Naive thymus-derived CD4-positive, alpha-beta T cell (primary cell): ENCODE measurements at regions not wholly inside any gene's neighbourhood (a gene's known extent, or its start where the extent isn't known, plus 50 kb on each side); places are given as distances from the start of the nearest gene placed in this dataset.
A peak's percentile ranks its signal among the peaks of the same experiment; 100 is the strongest.

Source experiments
- ATAC-seq: fragments of 150-1000 bp; cut with Tn5 transposase; 2 replicates; pipeline ENCODE4 v1.10.0; 2021; ENCODE audit warnings: mild to moderate bottlenecking, moderate library complexity
- CTCF ChIA-PET: fragments of 350-600 bp; sonication (Branson Sonifier 250); formaldehyde crosslinking; loops from one replicate; lab custom pipeline; 2021; ENCODE audit warnings: antibody characterized with exemption; lab: Charles Lee
- POLR2A ChIA-PET: fragments of 350-600 bp; sonication (Branson Sonifier 250); formaldehyde crosslinking; loops from one replicate; lab custom pipeline; 2021; ENCODE audit warnings: antibody characterized with exemption, inconsistent platforms; lab: Charles Lee
- DNase-seq, 9 donors: peaks; one replicate each; pipeline versions ENCODE4 v3.0.0 to v3.0.0-alpha.2; 2020 to 2022; ENCODE audit warnings: mixed read lengths in 1 of 9
- H3K27ac ChIP-seq: one replicate; pipeline ENCODE4 v1.7.0; 2013; ENCODE audit warnings: mild to moderate bottlenecking, low read depth, low read length, moderate library complexity
- H3K27me3 ChIP-seq, 2 donors: one replicate each; pipeline ENCODE4 v1.7.0; 2013; ENCODE audit warnings: low read length in 2 of 2, mild to moderate bottlenecking in 2 of 2, moderate library complexity in 2 of 2; ENCODE audit not compliant: control insufficient read depth in 2 of 2, insufficient read depth in 2 of 2
- H3K36me3 ChIP-seq, 3 experiments: 1 replicate in 2 of 3; 2 replicates in 1 of 3; pipeline ENCODE4 v1.7.0; 2013; ENCODE audit warnings: low read length in 3 of 3, mild to moderate bottlenecking in 3 of 3, moderate library complexity in 1 of 3; ENCODE audit not compliant: insufficient read depth in 3 of 3, control insufficient read depth in 2 of 3
- H3K4me1 ChIP-seq, 2 donors: one replicate each; pipeline ENCODE4 v1.7.0; 2013; ENCODE audit warnings: low read length in 2 of 2, mild to moderate bottlenecking in 2 of 2, moderate library complexity in 1 of 2; ENCODE audit not compliant: control insufficient read depth in 2 of 2, insufficient read depth in 2 of 2
- H3K4me3 ChIP-seq: 2 replicates; pipeline ENCODE4 v1.7.0; 2013; ENCODE audit warnings: mild to moderate bottlenecking, low read length
- H3K9me3 ChIP-seq, 3 experiments: 1 replicate in 2 of 3; 2 replicates in 1 of 3; pipeline ENCODE4 v1.7.0; 2013; ENCODE audit warnings: low read length in 3 of 3; ENCODE audit not compliant: control insufficient read depth in 2 of 3
- H3K27ac Mint-ChIP-seq, 9 donors: one replicate each; pipeline ENCODE4 v1.8.0; 2020 to 2022; ENCODE audit warnings: mixed read lengths in 9 of 9, mild to moderate bottlenecking in 8 of 9, moderate library complexity in 5 of 9, inconsistent platforms in 2 of 9
- H3K27me3 Mint-ChIP-seq, 5 donors: one replicate each; pipeline ENCODE4 v1.8.0; 2021 to 2022; ENCODE audit warnings: mixed read lengths in 5 of 5, mild to moderate bottlenecking in 1 of 5
- H3K36me3 Mint-ChIP-seq, 5 donors: one replicate each; pipeline ENCODE4 v1.8.0; 2020 to 2022; ENCODE audit warnings: mixed read lengths in 5 of 5, mild to moderate bottlenecking in 3 of 5, inconsistent platforms in 1 of 5
- H3K4me1 Mint-ChIP-seq, 7 donors: one replicate each; pipeline ENCODE4 v1.8.0; 2020 to 2022; ENCODE audit warnings: mixed read lengths in 7 of 7, mild to moderate bottlenecking in 3 of 7, inconsistent platforms in 1 of 7
- H3K4me3 Mint-ChIP-seq, 10 donors: one replicate each; pipeline ENCODE4 v1.8.0; 2020 to 2022; ENCODE audit warnings: mild to moderate bottlenecking in 10 of 10, mixed read lengths in 10 of 10, moderate library complexity in 6 of 10, inconsistent platforms in 2 of 10
- H3K9me3 Mint-ChIP-seq, 11 donors: one replicate each; pipeline ENCODE4 v1.8.0; 2020 to 2022; ENCODE audit warnings: mixed read lengths in 11 of 11, mild to moderate bottlenecking in 4 of 11, inconsistent platforms in 1 of 11, moderate library complexity in 1 of 11
- intact Hi-C, 2 donors: fragments of 100-400 bp; cut with micrococcal nuclease; formaldehyde crosslinking; loops; one replicate each; pipeline ENCODE4 v1.15.1; 2023

- no peak for DNase-seq
- Histone ChIP-seq H3K4me3 (no peak overlapping the region), H3K27ac (no peak overlapping the region), H3K9me3 (no peaks in the 10 kb centered on the region), H3K27me3 (peaks cover 0 to 3% of the 10 kb centered on the region in 2 donors), H3K4me1 (peaks cover 14 to 23% of the 10 kb centered on the region in 2 donors), H3K36me3 (no peaks in the 10 kb centered on the region)
- H3K27me3 Mint-ChIP-seq, result peaks cover 5 to 54% (median 48%) of the 10 kb centered on the region in 5 donors
- ChIA-PET POLR2A (no interaction called here), CTCF (no interaction called here)
- no peak overlapping the region for H3K4me3 Mint-ChIP-seq
- H3K9me3 Mint-ChIP-seq, result peaks cover 0 to 13% (median 0%) of the 10 kb centered on the region in 11 donors
- no peak overlapping the region for H3K27ac Mint-ChIP-seq
- peak; percentile 43 for ATAC-seq
- H3K36me3 Mint-ChIP-seq, result peaks cover 0 to 11% (median 0%) of the 10 kb centered on the region in 5 donors
- intact Hi-C loops, result loop anchor here in 1 of 2 donors (10.0 kb wide), 1 partner anchor 560 kb away; no protein-coding TSS in a partner anchor
- peaks cover 15 to 53% (median 21%) of the 10 kb centered on the region in 7 donors for H3K4me1 Mint-ChIP-seq
Observed at GRCh38 chr16:79264237-79265109, 336.1 kb downstream of the MAF start.

- CTCF ChIA-PET, result no interaction called here
- Histone ChIP-seq H3K27ac (no peak overlapping the region), H3K4me1 (peaks cover 4 to 13% of the 10 kb centered on the region in 2 donors), H3K4me3 (no peak overlapping the region), H3K27me3 (peaks cover 0 to 3% of the 10 kb centered on the region in 2 donors), H3K36me3 (no peaks in the 10 kb centered on the region), H3K9me3 (no peaks in the 10 kb centered on the region)
- peaks cover 5 to 54% (median 38%) of the 10 kb centered on the region in 5 donors for H3K27me3 Mint-ChIP-seq
- peaks cover 0 to 12% (median 0%) of the 10 kb centered on the region in 11 donors for H3K9me3 Mint-ChIP-seq
- POLR2A ChIA-PET, result no interaction called here
- H3K27ac Mint-ChIP-seq, result no peak overlapping the region
- peaks cover 5 to 43% (median 14%) of the 10 kb centered on the region in 7 donors for H3K4me1 Mint-ChIP-seq
- H3K4me3 Mint-ChIP-seq, result no peak overlapping the region
- DNase-seq (no peak), ATAC-seq (no peak)
- intact Hi-C loops, result loop anchor here in 1 of 2 donors (10.0 kb wide), 1 partner anchor 559 kb away; no protein-coding TSS in a partner anchor
- peaks cover 0 to 9% (median 0%) of the 10 kb centered on the region in 5 donors for H3K36me3 Mint-ChIP-seq
Observed at GRCh38 chr16:79263425-79263824, 337.1 kb downstream of the MAF start.
